ENCODE measurements at regions not wholly inside any gene's neighbourhood (a gene's known extent, or its start where the extent isn't known, plus 50 kb on each side); places are given as distances from the start of the nearest gene placed in this dataset.

DNA sequence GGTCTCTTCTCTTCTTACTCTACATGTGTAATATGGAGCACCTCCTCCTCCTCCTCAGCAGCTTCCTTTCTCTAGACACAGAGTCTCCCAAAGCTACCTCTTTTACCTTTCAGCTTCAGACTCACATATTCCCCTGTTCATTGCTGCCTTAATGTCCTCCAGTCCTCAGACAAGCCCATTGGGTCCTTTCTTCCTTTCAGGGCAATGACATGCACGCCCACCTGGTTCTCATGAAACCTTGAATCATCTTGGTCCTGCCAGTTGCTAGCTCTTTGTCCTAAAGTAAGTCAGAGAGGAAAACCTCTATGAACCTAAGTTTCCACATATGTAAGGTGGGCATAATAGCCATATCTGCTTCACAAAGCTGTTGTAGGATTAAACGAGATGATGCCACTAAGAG, 227.0 kb downstream of the RPS24 start:
- intact Hi-C loops (cut with micrococcal nuclease; ENCODE audit: unreplicated experiment), result no loop called here
- ChIA-PET POLR2A (ENCODE audit: low non-redundant PET) (no interaction called here), CTCF (no interaction called here)
- no peaks in the 10 kb centered on the region for H3K36me3 ChIP-seq (ENCODE audit: insufficient read depth, low read length, poor library complexity, severe bottlenecking)
- H3K4me3 ChIP-seq (ENCODE audit: low read depth, low read length, poor library complexity, severe bottlenecking), result no peak overlapping the region
- TF ChIP-seq EZH2 (IDR thresholded peaks at IDR 0.05; ENCODE audit: borderline replicate concordance, low read depth, low read length, poor library complexity, severe bottlenecking), result no peak
- TF ChIP-seq, protein P1, sequence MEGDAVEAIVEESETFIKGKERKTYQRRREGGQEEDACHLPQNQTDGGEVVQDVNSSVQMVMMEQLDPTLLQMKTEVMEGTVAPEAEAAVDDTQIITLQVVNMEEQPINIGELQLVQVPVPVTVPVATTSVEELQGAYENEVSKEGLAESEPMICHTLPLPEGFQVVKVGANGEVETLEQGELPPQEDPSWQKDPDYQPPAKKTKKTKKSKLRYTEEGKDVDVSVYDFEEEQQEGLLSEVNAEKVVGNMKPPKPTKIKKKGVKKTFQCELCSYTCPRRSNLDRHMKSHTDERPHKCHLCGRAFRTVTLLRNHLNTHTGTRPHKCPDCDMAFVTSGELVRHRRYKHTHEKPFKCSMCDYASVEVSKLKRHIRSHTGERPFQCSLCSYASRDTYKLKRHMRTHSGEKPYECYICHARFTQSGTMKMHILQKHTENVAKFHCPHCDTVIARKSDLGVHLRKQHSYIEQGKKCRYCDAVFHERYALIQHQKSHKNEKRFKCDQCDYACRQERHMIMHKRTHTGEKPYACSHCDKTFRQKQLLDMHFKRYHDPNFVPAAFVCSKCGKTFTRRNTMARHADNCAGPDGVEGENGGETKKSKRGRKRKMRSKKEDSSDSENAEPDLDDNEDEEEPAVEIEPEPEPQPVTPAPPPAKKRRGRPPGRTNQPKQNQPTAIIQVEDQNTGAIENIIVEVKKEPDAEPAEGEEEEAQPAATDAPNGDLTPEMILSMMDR (conservative IDR thresholded peaks at IDR 0.05; ENCODE audit: low read depth, low read length), result no peak
- no peaks in the 10 kb centered on the region for H3K9me3 ChIP-seq (ENCODE audit: low read depth, low read length, poor library complexity, severe bottlenecking)
- no peak overlapping the region for H3K27ac ChIP-seq (ENCODE audit: low read depth, low read length, poor library complexity, severe bottlenecking)
- no peak for DNase-seq (ENCODE audit: low spot score)
- H3K27me3 ChIP-seq (replicated peaks; ENCODE audit: insufficient read depth, low read depth, low read length, poor library complexity), result no peaks in the 10 kb centered on the region
- no peaks in the 10 kb centered on the region for H3K4me1 ChIP-seq (ENCODE audit: insufficient read depth, low read length, poor library complexity, severe bottlenecking)
- no TSS peak for BruUV-seq (replicated peaks)

DNA sequence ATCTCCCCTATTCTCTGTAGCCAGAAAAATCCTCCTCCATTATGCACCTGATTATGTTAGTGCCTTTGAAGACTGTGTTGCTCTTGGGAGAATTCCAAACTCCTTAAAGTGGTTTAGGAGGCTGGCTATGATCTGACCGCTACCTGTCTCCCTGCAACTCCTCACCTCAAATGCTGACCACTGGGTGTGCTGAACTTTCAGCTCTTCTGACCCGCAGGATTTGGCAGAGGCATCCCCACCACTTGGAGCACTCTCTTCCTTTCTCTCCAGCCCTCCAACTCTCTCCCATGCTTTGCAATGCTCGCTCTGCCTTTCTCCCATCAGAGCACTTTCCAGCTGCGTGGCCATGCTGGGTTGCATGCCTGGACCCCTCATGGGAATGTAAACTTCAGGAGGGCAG, 227.6 kb downstream of the RPS24 start:
- POLR2A ChIA-PET (ENCODE audit: low non-redundant PET), result no interaction called here
- no peak for DNase-seq (ENCODE audit: low spot score)
- no peaks in the 10 kb centered on the region for H3K4me1 ChIP-seq (ENCODE audit: insufficient read depth, low read length, poor library complexity, severe bottlenecking)
- no peaks in the 10 kb centered on the region for H3K27me3 ChIP-seq (replicated peaks; ENCODE audit: insufficient read depth, low read depth, low read length, poor library complexity)
- TF ChIP-seq, protein P1 (conservative IDR thresholded peaks at IDR 0.05; ENCODE audit: low read depth, low read length), result no peak
- TF ChIP-seq EZH2 (IDR thresholded peaks at IDR 0.05; ENCODE audit: borderline replicate concordance, low read depth, low read length, poor library complexity, severe bottlenecking), result no peak
- H3K4me3 ChIP-seq (ENCODE audit: low read depth, low read length, poor library complexity, severe bottlenecking), result no peak overlapping the region
- H3K36me3 ChIP-seq (ENCODE audit: insufficient read depth, low read length, poor library complexity, severe bottlenecking), result no peaks in the 10 kb centered on the region
- CTCF ChIA-PET, result no interaction called here
- intact Hi-C loops (cut with micrococcal nuclease; ENCODE audit: unreplicated experiment), result no loop called here
- H3K27ac ChIP-seq (ENCODE audit: low read depth, low read length, poor library complexity, severe bottlenecking), result no peak overlapping the region
- no peaks in the 10 kb centered on the region for H3K9me3 ChIP-seq (ENCODE audit: low read depth, low read length, poor library complexity, severe bottlenecking)
- BruUV-seq (replicated peaks), result no TSS peak

DNA sequence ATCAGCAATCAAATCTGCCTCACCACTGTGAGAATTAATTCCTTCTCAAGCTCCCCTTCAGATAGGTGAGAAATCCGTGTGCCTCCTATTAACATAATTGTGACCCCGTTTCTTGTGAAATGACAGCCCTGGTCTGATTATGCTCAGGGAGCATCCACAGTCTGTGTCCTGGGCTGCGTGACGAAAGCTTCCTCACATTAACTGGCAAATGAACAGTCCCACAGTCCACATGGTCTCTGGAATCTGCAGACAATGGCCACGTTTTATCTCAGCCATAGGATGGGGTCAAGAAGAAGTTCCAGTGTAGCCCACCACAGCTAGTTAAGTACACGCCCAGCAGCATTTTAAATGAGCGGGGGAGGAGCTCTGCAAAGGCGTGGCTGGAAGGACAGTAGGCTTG, 229.2 kb downstream of the RPS24 start:
- H3K27ac ChIP-seq (ENCODE audit: low read depth, low read length, poor library complexity, severe bottlenecking), result no peak overlapping the region
- no TSS peak for BruUV-seq (replicated peaks)

More for the DNA sequence above, 229.2 kb downstream of the RPS24 start:
- intact Hi-C loops (cut with micrococcal nuclease; ENCODE audit: unreplicated experiment), result no loop called here
- H3K27me3 ChIP-seq (replicated peaks; ENCODE audit: insufficient read depth, low read depth, low read length, poor library complexity), result no peaks in the 10 kb centered on the region
- no peak for DNase-seq (ENCODE audit: low spot score)
- H3K9me3 ChIP-seq (ENCODE audit: low read depth, low read length, poor library complexity, severe bottlenecking), result no peaks in the 10 kb centered on the region
- no peaks in the 10 kb centered on the region for H3K4me1 ChIP-seq (ENCODE audit: insufficient read depth, low read length, poor library complexity, severe bottlenecking)
- H3K36me3 ChIP-seq (ENCODE audit: insufficient read depth, low read length, poor library complexity, severe bottlenecking), result no peaks in the 10 kb centered on the region
- TF ChIP-seq, protein P1 (conservative IDR thresholded peaks at IDR 0.05; ENCODE audit: low read depth, low read length), result no peak
- TF ChIP-seq EZH2 (IDR thresholded peaks at IDR 0.05; ENCODE audit: borderline replicate concordance, low read depth, low read length, poor library complexity, severe bottlenecking), result no peak
- POLR2A ChIA-PET (ENCODE audit: low non-redundant PET), result no interaction called here
- no peak overlapping the region for H3K4me3 ChIP-seq (ENCODE audit: low read depth, low read length, poor library complexity, severe bottlenecking)
- CTCF ChIA-PET, result no interaction called here
